ENCODE measurements at regions not wholly inside any gene's neighbourhood (a gene's known extent, or its start where the extent isn't known, plus 50 kb on each side); places are given as distances from the start of the nearest gene placed in this dataset.

DNA sequence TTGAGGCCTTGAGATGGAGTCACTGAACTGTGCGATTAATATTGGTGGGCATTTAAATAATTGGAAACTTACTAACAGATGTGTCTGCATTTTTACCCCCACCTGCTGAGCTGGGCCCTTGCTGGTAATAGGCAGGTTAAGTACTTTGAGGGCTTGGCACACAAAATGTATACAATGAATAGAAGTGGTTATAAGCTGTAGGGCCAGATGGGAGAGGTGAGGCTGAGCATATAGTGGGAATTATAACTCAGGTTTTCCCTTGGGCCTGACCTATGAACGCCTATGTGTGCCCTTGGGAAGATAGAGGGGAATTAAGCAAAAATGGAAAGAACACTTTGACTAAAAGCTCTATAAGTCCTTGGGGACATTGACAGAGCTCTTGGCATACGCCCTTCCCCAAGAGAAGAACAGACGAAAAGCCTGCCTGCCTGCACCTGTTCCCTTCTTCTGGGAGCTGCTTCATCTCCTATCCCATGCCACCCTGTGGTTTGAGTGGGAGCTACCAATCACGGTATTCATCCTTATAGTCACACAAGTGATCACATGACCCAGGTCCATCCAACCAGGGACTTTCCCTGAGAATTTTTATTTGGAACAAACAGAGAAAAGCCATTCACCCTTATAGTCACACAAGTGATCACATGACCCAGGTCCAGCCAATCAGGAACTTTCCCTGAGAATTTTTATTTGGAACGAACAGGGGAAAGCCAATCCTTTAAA lies 260.7 kb upstream of the CSF3R start:
- DNase-seq, result no peak

- no peak for DNase-seq
These were observed 258.4 kb upstream of the CSF3R start for GRCh38 chr1:36741066-36741465.

GRCh38 chr1:36740446-36740845 lies 257.7 kb upstream of the CSF3R start:
- DNase-seq, result no peak

DNA sequence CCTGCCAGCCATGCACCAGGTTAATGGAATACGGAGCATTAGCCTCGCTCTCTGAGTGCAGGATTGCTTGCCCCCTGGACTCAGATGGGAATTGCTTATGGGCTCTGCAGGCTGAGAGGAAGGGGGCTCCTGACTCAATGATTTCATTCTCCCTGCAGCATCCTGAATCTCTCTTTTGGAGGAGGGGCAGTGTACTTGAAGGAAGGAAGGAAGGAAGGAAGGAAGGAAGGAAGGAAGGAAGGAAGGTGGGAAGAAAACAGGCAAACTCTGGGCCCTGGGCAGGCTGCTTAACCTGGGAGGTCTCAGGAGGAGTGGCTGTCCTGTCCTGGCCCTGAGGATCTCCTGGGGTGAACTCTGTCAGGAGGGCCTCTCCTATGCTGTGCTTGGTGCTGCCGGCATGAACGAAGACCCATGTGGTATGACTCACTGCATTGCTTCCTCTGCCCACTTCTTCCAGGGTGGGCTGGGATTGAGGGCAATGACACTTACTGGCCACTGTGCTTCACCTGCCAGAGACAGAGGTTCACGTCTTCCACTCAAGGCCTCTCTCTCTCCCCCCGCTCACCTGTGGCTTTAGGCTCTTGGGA lies 257.1 kb upstream of the CSF3R start:
- DNase-seq, result no peak

- no peak for DNase-seq
These were observed 255.5 kb upstream of the CSF3R start for GRCh38 chr1:36738245-36738644.

DNA sequence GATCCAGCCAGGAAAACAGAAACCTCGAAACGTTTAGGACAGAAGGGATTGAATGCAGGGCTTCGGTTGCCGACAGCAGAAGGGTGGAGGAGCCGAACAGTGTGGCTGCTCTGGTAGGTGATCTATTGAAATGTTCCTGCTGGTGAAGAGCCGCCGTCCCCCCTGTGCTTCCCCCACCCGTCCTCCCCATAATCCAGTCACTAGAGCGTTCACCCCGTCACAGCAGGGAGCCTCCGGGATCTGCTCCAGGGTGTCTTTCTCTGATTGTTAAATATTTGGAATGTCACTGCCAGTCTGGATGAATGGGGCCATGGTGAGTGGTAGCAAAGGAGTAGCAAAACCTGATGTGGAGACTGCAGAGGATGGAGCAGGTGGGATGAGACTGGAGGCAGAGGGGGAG lies 255.1 kb upstream of the CSF3R start:
- no peak for DNase-seq

GRCh38 chr1:36737038-36737555 lies 254.4 kb upstream of the CSF3R start:
- no peak for DNase-seq

DNA sequence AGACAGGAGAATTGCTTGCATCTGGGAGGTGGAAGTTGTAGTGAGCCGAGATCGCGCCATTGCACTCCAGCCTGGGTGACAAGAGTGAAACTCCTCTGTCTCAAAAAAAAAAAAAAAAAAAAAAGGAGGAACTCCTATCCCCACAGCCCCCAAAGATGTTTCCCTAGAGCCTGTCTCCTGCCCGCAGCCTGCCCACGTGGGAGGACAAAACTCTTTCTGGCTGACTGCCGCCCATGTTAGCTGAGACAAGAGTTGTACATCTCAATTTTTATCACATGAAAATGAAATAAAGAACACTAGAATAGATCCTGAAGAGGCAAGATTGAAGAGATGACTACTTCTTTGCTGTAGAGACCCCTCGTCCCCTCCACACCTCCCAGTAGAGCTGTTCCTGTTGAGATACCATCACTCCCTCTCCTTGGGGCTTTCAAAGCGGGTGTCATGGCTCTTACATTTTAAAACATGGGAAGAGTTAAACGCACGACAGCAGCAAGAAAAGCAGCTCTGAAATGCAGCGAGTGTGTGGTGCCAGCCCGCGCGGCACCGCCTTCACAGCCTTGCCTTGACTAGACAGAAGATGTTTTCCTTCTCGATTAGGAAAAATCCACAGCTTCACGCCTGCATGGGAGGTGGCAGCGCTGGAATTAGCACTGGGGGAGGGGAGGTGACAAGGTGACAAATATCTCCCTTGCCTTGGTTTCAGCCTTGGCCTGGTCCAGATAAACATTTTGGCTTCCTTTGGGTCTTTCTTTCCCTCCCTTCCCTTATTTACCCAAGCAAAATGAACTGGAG lies 253.4 kb upstream of the CSF3R start:
- DNase-seq, result no peak

GRCh38 chr1:36735436-36735835 lies 252.7 kb upstream of the CSF3R start:
- no peak for DNase-seq

DNA sequence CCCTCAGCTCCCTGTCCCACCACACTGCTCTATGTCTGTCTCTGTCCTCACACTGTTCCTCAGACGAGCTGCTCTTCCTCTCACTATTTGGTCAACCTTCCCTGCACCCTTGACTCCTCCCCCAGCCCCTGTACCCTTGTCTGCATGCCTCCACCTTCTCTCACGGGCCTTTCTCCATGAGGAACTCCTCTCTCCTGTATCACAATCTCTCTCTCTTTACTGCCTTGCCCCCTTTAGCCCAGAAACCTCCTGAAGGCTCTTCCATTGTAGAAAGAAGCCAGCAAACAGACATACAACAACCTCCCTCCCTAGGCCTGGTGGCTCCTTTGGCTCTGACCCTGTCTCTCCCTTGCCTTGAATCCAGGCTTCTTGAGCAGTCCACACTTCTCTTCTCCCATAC lies 251.6 kb upstream of the CSF3R start:
- DNase-seq, result no peak

DNA sequence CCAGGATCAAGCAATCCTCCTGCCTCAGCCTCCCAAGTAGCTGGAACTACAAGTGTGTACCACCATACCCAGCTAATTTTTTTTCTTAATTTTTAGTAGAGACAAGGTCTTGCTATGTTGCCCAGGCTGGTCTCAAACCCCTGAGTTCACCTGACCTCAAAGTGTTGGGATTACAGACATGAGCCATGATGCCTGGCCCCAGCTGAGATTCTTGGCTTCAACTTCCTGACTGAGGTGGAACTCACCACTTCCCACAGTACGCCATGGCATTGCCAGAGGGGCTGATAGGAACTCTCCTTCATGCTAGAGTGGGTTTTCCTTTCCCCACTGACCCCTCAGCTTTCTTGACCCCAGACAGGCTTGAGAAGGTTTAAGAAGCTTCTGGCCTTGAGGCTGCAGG lies 251.0 kb upstream of the CSF3R start:
- DNase-seq, result no peak

DNA sequence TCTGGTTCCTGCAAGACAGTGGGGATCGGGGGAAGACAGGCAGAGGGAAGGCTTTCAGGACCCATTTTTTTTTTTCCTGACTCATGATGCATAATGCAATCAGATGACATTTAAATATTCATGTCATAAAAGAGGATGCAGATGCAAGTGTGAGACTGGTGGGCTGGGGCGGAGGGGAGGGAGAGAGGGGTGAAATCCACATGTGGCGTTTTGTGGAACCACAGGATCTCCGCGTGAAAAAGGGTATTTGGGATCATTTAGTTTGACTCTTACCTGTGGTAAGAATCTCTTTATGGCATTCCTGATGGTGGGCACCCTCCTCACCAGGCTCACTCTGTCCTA lies 249.3 kb upstream of the CSF3R start:
- DNase-seq, result no peak

DNA sequence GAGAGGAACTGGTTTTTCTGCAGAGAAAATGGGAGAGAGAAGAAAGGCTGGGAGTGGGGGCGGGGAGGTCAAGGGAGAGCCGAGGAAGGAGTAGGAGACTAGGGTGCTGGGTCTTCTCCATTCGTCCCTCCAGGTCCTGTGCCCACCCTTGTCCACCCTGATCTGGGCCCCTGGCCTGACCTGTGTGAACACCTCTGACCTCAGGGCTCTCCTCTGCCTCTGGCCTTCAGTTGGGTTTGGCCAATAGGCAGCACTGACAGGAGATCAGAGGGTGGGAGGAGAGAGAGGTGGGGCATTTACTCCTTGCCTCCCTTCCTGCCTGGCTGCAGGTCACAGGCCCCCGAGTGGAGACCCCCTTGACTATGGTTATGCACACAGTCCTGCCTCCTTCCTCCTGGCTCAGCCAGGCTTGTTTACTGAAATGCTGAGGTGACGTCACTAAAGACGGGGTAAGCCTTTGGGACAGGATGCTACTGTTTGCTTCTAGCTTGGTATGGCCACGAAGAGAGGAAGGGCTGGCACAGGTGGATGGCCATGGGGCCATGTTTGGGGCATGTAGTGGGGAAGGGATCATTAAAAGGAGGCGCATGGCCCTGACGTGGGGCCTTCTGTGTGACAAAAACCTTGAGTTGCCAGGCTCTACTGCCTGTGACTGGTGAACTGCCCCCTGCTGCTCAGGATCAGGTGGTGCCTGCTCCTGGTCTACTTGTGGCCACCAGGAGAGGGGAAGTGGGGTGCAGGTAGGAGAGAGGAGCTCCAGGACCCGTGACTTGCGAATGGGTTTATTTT lies 248.7 kb upstream of the CSF3R start:
- no peak for DNase-seq

- no peak for DNase-seq
These were observed 247.9 kb upstream of the CSF3R start for GRCh38 chr1:36730599-36730998.

- DNase-seq, result no peak
These were observed 247.2 kb upstream of the CSF3R start for GRCh38 chr1:36729716-36730510.

DNA sequence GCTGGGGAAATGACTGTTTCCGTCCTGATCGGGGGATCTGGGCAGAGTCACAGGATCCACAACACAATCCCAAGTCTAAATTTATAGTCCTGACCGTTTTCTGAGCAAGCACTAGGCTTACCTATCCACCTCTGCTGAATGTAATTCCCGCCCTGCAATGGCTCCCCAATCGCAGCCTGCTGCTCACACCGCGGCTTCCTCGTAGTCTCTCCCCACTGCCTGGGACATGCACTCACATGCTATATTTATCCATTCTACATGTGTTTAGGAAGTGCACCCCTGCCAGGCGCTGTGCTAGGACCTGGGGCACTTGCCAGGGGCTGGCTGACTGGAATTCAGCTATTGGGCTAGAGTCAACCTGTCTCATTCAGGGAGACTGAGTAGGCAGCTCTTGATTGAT lies 246.6 kb upstream of the CSF3R start:
- no peak for DNase-seq

DNA sequence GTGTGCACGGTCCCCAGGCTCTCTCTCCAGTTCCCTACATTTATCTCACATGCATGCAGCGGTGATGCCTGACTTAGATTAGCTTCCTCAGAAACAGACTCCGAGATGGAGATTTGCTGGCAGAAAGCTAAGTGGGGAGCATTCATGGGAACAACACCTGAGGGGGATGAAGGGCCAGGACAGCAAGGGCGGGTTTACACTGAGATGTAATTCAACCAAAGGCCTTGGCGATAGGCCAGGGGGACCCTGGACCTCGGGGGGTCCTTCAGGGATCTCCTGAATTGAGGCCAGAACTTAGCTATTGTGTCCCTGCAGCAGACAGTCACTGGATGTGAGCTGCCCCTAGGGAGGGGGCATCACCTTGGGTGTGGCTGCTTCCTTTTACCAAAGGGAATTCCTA lies 246.1 kb upstream of the CSF3R start:
- no peak for DNase-seq

DNA sequence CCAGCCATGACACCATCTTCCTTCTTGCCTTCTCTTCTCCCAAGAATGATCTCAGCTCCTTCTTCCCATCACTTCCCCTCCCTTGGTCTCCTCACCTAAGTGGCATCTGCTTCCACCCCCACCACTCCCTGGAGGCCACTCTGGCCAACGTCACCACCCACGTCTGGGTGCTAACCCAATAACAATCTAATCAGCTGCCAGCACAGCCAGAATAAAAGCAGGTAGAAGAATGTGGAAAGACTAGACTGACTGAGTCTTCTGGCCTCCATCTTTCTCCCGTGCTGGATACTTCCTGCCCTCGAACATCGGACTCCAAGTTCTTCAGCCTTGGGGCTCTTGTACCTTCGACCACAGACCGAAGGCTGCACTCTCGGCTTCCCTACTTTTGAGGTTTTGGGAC lies 245.3 kb upstream of the CSF3R start:
- DNase-seq, result no peak

- no peak for DNase-seq
These were observed 242.4 kb upstream of the CSF3R start for GRCh38 chr1:36725151-36725550.

DNA sequence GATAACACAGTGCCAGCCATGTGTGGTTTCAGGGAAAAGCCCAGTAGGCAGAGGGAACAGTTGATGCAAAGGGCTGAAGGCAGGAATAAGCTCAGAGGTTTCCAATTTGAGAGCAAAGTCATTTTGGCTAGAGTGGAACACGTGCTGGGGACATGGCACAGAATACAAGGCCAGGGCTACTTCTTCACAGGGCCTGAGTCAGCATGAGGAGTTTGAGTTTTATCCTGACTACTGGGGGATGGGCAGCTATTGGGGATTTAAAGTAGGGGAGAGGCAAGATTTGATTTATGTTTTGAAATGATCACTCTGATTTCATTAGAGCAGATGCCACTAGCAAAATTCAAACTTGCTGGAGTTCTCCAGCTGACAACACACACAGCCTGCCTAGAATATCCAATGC lies 241.1 kb upstream of the CSF3R start:
- no peak for DNase-seq

DNA sequence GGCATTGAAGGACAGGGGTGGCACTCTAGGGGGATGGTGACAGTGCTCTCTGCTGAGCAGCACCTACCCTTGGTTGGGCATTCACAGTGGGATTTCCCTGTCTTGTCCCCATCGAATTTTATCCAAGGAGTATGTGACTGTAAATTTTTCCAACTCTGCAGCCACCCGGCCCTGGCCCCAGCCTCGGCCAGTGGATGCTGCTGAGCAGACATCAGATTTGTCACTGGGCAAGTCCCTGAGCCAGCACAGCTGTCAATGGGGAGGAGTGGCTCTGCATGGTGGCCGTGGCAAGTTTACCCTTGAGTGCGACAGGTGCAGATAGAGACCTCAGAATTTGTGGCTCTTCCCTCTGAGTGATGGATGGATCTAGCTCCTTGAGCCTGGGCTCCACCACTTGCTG lies 240.2 kb upstream of the CSF3R start:
- no peak for DNase-seq

GRCh38 chr1:36721261-36721660 lies 238.5 kb upstream of the CSF3R start:
- DNase-seq, result no peak

DNA sequence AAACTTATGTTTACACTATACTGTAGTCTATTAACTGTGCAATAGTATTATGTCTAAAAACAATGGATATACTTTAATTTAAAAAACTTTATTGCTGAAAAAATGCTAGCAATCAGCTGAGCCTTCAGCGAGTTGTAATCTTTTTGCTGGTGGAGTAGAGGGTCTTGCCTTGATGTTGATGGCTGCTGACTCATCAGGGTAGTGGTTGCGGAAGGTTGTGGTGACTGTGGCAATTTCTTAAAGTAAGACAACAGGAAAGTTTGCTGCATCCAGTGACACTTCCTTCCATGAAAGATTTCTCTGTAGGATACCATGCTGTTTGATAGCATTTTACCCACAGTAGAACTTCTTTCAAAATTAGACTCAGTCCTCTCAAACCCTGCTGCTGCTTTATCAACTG lies 234.7 kb upstream of the CSF3R start:
- DNase-seq, result no peak

All from NCI-H1930 (cell line).